WTC11 (cell line): ENCODE measurements at regions not wholly inside any gene's neighbourhood (a gene's known extent, or its start where the extent isn't known, plus 50 kb on each side); places are given as distances from the start of the nearest gene placed in this dataset.

Experiments
- CREB1 ChIP-seq: sonication (generic); formaldehyde crosslinking; IDR thresholded peaks from 2 replicates; pipeline ENCODE4 v1.8.0; 2023; ENCODE audit warnings: mild to moderate bottlenecking, missing genetic modification reagents
- CTCF ChIP-seq: fragments of 200-600 bp; IDR thresholded peaks from 2 replicates; pipeline ENCODE4 v1.8.0; 2022; ENCODE audit warnings: antibody characterized with exemption
- E2F4 ChIP-seq: sonication (generic); formaldehyde crosslinking; IDR thresholded peaks from 2 replicates; pipeline ENCODE4 v1.8.1; 2022; ENCODE audit warnings: low read depth, mild to moderate bottlenecking, moderate library complexity, missing genetic modification reagents, borderline replicate concordance
- ESRRA ChIP-seq: sonication (generic); formaldehyde crosslinking; IDR thresholded peaks from 2 replicates; pipeline ENCODE4 v1.8.1; 2022; ENCODE audit warnings: mild to moderate bottlenecking, missing genetic modification reagents, borderline replicate concordance
- JUN ChIP-seq: sonication (generic); formaldehyde crosslinking; IDR thresholded peaks from 2 replicates; pipeline ENCODE4 v1.8.0; 2023; ENCODE audit warnings: mild to moderate bottlenecking, missing genetic modification reagents
- MAX ChIP-seq: sonication (generic); formaldehyde crosslinking; IDR thresholded peaks from 2 replicates; pipeline ENCODE4 v1.8.0; 2022; ENCODE audit warnings: mild to moderate bottlenecking, missing genetic modification reagents
- MXD4 ChIP-seq: fragments of 250-450 bp; sonication (Bioruptor Pico); IDR thresholded peaks from 2 replicates; pipeline ENCODE4 v1.8.0; 2021; ENCODE audit warnings: mild to moderate bottlenecking, moderate library complexity, borderline replicate concordance
- USF1 ChIP-seq: sonication (generic); formaldehyde crosslinking; IDR thresholded peaks from 2 replicates; pipeline ENCODE4 v1.8.0; 2022; ENCODE audit warnings: mild to moderate bottlenecking, missing genetic modification reagents
- ZNF121 ChIP-seq: sonication (generic); formaldehyde crosslinking; IDR thresholded peaks from 2 replicates; pipeline ENCODE4 v1.8.0; 2023; ENCODE audit warnings: missing genetic modification reagents

DNA sequence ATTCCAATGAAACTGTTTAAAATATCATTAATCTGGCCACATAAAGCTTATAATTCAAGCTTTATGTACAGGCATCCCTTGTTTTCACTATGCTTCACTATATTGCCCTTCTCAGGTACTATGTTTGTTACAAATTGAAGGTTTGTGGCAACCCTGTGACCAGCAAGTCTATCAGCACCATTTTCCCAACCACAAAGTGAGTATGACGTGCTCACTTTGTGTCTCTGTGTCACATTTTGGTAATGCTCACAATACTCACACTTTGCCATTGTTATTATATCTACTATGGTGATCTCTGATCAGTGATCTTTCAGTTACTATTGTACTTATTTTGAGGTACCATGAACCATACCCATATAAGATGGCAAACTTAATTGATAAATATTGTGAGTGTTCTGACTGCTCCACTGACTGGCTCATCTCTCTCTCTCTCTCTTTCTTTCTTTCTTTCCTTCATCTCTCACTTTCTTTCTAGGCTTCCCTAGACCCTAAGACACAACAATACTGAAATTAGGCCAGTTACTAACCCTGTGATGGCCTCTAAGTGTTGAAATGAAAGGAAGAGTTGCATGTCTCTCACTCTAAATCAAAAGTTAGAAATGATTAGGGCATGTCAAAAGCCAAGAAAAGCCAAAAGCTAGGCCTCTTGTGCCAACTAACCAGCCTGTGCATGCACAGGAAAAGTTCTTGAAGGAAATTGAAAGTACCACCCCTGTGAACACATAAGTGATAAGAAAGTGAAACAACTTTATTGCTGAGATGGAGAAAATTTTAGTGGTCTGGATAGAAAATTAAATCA, 227.9 kb downstream of the BCAS1 start:
- TF ChIP-seq USF1 = no peak
- TF ChIP-seq MXD4 (CRISPR knock-in tag) = no peak
- no peak for TF ChIP-seq E2F4
- TF ChIP-seq CTCF = no peak
- no peak for TF ChIP-seq ESRRA
- no peak for TF ChIP-seq CREB1 (CRISPR knock-in tag)
- TF ChIP-seq MAX (CRISPR knock-in tag) = no peak
- TF ChIP-seq ZNF121 (CRISPR knock-in tag) = no peak
- TF ChIP-seq JUN (CRISPR knock-in tag) = no peak
